GM12878 (cell line): ENCODE measurements at regions not wholly inside any gene's neighbourhood (a gene's known extent, or its start where the extent isn't known, plus 50 kb on each side); places are given as distances from the start of the nearest gene placed in this dataset.

Source experiments
- E4F1 ChIP-seq: fragments of 450-650 bp; IDR thresholded peaks from 2 replicates; pipeline ENCODE4 v1.6.1; 2018; ENCODE audit warnings: borderline replicate concordance, mild to moderate bottlenecking; ENCODE audit not compliant: partially characterized antibody
- ESRRA ChIP-seq: IDR thresholded peaks from 2 replicates; pipeline ENCODE4 v1.6.1; 2012; ENCODE audit warnings: mild to moderate bottlenecking, low read length, improper control_type of control experiment
- JUNB ChIP-seq: IDR thresholded peaks from 2 replicates; pipeline ENCODE4 v1.6.1; 2016; ENCODE audit warnings: antibody characterized with exemption, mild to moderate bottlenecking
- LARP7 ChIP-seq: fragments of 450-650 bp; IDR thresholded peaks from 2 replicates; pipeline ENCODE4 v1.6.1; 2017; ENCODE audit warnings: mild to moderate bottlenecking
- MTA3 ChIP-seq: IDR thresholded peaks from 2 replicates; pipeline ENCODE4 v1.6.1; 2012; ENCODE audit warnings: low read length, inconsistent platforms, borderline replicate concordance
- MYC ChIP-seq: IDR thresholded peaks from 2 replicates; pipeline ENCODE4 v1.6.1; 2011; ENCODE audit warnings: mild to moderate bottlenecking, low read length, moderate library complexity, inconsistent platforms; ENCODE audit not compliant: insufficient read depth, insufficient replicate concordance, insufficient read length, severe bottlenecking
- NRF1 ChIP-seq: conservative IDR thresholded peaks from 2 replicates; pipeline ENCODE4 v1.6.1; 2011; ENCODE audit warnings: mild to moderate bottlenecking, low read depth, low read length, improper control_type of control experiment
- RAD51 ChIP-seq: fragments of 450-650 bp; IDR thresholded peaks from 2 replicates; pipeline ENCODE4 v1.6.1; 2016; ENCODE audit warnings: moderate library complexity, mild to moderate bottlenecking, inconsistent platforms
- SIN3A ChIP-seq: IDR thresholded peaks from 2 replicates; pipeline ENCODE4 v1.6.1; 2012; ENCODE audit warnings: low read depth, low read length, improper control_type of control experiment
- STAT3 ChIP-seq: IDR thresholded peaks from 2 replicates; pipeline ENCODE4 v1.6.1; 2011; ENCODE audit warnings: low read depth, low read length, improper control_type of control experiment
- SUPT20H ChIP-seq: IDR thresholded peaks from 2 replicates; pipeline ENCODE4 v1.6.1; 2011; ENCODE audit warnings: low read depth, mild to moderate bottlenecking, low read length, moderate library complexity, borderline replicate concordance; ENCODE audit not compliant: control insufficient read depth
- TF ChIP-seq, protein P1 (sequence below): IDR thresholded peaks from 2 replicates; pipeline ENCODE4 v1.6.1; 2011; ENCODE audit warnings: low read depth, low read length, improper control_type of control experiment, borderline replicate concordance

DNA sequence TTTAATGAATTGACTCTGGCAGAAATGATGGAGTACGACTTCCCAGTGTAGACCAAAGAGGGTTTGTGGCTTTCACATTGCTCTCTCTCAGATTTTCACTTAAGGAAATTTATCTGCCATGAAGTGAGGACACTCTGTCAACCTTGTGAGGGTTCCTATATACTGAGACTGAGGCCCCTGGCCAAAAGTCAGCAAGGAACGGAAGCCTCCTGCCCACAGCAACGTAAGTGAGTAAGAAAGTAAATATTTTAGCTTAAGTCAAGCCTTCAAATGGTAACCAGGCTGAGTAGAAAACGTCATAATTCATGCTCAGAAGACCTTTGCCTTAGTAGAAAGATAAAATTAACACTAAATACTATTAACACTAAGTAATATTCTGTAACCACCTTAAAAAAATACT, 1080.5 kb upstream of the ACVR2A start (continued):
- no peak for TF ChIP-seq SUPT20H
- no peak for TF ChIP-seq SIN3A
- no peak for TF ChIP-seq LARP7
- no peak for TF ChIP-seq ESRRA
- TF ChIP-seq RAD51 = no peak
- no peak for TF ChIP-seq E4F1
- TF ChIP-seq MYC = no peak
- no peak for TF ChIP-seq JUNB
- no peak for TF ChIP-seq STAT3
- TF ChIP-seq, protein P1, sequence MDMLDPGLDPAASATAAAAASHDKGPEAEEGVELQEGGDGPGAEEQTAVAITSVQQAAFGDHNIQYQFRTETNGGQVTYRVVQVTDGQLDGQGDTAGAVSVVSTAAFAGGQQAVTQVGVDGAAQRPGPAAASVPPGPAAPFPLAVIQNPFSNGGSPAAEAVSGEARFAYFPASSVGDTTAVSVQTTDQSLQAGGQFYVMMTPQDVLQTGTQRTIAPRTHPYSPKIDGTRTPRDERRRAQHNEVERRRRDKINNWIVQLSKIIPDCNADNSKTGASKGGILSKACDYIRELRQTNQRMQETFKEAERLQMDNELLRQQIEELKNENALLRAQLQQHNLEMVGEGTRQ = no peak
- no peak for TF ChIP-seq MTA3
- TF ChIP-seq NRF1 = no peak
